NCI-H446 (cell line): ENCODE measurements at regions not wholly inside any gene's neighbourhood (a gene's known extent, or its start where the extent isn't known, plus 50 kb on each side); places are given as distances from the start of the nearest gene placed in this dataset.
A peak's percentile ranks its signal among the peaks of the same experiment; 100 is the strongest.
"Not testable (repeated sequence)": the region's sequence is repeated elsewhere in the genome, so short reads cannot be mapped to it uniquely, and the experiment has no call there.

Experiments
- DNase-seq, 2 experiments: peaks; one replicate each; lab custom pipeline; 2025; lab: John Stamatoyannopoulos, UW

DNA sequence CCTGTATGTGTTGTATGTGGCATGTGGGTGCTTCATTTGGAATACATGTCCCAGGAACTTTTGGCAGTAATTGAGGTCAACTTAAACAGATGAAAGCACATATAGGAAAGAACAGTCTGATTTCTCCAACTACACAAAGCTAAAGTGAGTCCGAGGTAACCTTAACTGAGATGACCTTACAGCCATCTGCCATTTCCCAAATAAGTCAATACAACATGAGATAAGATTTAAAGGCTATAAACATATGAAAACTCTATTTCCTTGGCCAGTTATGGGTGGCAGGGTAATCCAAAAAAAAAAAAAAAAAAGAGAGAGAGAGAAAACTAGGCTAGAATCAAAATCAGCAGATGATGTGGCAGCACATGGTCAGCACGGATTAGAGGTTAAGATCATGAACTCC, 1068.3 kb downstream of the KHDRBS2 start:
- no peak for DNase-seq

GRCh38 chr6:61210549-61210948, 1075.5 kb downstream of the KHDRBS2 start:
- no peak for DNase-seq

DNA sequence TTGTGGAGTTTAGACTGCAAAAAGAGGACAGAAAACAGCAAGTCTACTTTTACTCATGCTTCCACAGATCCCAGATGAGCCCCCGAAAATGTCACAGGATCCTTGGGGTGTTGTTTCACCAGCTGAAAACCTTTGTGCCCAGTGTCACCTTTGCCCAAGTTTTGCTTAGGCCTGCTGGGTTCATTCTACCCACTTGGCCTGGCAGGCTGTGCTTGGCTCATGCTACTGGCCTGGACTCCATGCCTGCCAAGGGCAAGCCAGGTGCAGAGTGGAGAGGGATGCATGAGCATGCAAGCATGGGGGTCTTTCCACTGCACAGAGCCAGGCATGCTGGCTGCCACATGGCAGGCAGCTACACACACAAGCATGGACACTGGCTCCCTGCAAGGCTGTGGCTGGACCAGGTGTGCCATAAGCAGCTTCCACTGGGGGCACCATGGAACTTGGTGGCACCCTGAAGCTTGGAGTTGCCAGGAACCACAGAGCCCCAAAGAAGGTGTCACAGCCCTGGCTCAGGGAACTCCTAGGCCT, 1082.0 kb downstream of the KHDRBS2 start:
- no peak for DNase-seq

DNA sequence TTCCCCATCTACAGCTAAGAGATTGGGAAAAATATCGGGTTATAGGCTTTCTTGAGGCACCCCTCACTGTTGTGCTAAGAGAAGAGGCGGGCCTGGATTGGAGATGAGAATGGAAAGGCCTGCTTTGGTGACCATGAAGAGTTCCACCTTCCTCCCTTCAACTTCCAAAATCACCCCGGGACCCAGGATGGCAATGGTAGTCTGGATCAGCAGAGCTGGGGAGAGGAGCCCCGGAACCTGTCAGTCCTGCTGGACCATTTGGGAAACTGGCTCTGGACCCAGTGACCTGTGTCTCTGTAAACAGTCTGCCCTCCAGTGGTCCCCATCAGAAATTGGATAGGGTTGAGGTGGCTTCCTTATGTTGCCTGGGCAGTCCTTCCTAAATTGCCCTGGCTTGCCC, 1085.6 kb downstream of the KHDRBS2 start:
- no peak for DNase-seq

DNA sequence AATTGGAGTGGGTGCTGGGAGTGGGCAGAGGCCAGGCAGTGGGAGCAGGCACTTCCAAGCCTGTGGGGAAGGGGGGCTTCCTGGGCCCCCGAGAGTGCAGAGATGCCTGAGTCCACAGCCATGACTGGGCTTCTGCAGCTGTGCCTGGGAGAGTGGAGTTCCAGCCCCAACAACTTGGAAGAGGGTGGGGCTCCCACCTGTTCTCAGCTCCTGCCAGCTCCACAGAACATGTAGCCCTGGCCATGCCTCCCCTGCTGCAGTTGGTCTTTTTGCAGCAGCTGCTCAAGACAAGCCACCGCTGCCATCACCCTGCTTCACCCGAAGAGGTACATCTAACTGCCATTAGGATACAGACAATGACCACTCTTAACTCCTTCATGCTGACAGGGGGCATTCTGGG, 1092.3 kb downstream of the KHDRBS2 start:
- DNase-seq, result no peak

DNA sequence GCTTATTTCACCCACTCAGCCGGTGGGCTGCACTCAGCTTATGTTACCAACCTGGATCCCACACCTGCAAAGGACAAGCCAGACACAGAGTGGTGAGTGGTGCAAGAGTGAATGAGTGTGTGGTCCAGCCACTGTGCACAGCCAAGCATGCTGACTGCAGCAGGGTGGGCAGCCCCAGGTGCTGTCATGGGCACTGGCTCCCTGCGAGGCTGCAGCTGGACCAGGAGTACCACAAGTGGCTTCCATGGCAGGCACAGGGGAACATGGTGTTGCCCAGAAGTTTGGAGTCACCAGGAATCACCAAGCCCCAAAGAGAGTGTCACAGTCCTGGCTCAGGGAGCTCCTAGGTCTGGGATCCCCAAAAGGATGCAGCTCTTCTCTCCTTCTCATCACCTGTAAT, 1093.4 kb downstream of the KHDRBS2 start:
- no peak for DNase-seq

GRCh38 chr6:61168878-61169277, 1117.1 kb downstream of the KHDRBS2 start:
- no peak for DNase-seq

DNA sequence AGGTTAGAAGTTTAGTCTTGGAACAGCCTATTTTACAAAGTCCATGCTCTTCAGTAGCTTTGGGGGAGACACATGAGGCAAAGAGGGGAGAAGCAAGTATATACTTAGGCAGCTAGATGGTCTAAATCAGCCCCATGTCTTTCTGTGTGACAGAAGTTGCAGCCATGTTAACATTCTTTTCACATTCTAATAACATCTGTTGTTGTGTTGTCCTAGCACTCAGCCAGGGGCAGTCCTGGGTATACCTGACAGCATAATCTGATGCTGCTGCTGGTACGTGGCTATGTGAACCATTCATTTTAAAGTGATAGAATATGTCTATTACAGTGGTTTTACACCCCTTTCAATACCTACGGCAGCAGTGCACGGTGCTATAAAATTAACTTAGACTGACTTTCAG, 1137.0 kb downstream of the KHDRBS2 start:
- not testable (repeated sequence) for DNase-seq

GRCh38 chr6:61142261-61142660, 1143.8 kb downstream of the KHDRBS2 start:
- DNase-seq, result not testable (repeated sequence)

GRCh38 chr6:61134028-61134427, 1152.0 kb downstream of the KHDRBS2 start:
- DNase-seq, result no peak

DNA sequence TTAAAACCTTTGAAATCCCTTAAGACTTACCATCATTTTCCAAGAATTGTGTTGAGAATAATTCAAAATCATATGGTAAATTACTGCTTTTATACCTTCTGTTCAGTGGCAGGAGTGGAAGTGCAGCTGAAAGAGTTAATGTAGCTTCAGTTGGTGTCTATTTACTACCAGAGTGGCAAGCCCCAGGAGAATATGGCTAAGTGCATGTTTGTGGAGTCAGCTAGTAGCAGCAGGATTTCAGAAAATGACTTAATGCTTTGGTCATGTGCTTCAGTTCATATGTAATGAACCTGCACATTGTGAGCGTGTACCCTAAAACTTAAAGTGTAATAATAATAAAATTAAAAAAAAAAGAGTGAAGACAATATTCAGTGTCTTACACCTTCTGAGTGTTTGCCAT, 1171.8 kb downstream of the KHDRBS2 start:
- not testable (repeated sequence) for DNase-seq

DNA sequence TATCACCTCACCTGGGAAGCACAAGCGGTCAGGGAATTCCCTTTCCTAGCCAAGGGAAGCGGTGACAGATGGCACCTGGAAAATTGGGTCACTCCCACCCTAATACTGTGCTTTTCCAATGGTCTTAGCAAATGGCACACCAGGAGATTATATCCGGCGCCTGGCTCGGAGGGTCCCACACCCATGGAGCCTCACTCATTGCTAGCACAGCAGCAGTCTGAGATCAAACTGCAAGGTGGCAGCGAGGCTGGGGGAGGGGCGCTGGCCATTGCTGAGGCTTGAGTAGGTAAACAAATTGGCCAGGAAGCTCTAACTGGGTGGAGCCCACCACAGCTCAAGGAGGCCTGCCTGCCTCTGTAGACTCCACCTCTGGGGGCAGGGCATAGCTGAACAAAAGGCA, 1178.1 kb downstream of the KHDRBS2 start:
- DNase-seq, result not testable (repeated sequence)

DNA sequence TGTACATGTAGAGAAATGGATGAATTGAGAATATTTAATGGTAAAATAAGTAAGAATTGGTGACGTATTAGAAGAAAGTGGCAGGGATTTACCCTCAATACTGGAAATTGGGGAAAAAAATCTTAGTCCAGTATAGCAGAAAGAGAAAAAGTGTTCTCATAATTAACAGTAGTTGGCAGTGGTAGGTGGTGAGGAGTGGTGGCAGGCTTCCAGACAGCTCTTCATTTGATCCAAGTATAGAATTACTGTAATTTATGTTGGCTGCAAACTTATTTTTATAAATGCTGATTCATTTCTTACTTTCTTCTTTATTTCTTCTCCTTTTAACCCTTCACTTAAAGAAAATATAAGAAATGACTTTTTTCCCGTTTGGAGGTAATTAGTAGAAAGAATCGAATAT, 1182.4 kb downstream of the KHDRBS2 start:
- DNase-seq, result peak in 1 of 2 experiments; percentile 2

DNA sequence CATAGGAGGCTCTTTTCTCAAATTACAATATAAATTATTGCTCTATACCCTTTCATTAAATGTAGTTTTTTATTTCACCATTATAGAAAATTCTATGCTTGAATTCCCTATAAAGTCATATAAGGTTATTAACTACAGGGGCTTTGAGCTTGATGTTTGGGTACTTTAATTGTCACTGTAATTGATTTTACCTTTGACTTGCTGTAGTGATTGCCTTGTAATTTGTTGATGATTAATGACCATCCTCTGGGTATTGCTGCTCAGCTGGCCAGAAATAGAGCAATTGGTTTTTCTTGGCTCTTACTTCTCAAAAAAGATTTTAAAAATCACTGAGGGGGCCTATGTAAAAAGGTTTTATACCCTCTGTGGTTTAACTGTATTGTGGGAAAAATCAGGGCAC, 1186.0 kb downstream of the KHDRBS2 start:
- no peak for DNase-seq

DNA sequence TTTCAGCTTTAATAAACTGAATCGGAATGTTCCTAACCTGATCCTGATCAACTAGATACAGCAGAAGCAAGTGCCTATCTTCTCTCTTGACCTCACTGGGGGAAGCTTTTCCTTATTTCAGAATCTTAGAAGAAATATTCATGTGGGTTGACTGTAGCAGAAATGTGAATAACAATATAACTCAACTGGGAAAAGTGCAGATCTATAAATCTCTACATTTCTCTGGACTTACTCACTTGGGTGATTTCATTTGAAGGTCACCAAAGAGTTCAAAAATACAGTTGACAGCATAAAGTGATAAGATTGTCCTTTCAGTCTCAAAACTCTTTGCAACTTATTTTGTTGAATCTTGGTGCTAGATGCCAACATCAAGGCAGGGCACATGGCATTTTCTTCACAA, 1186.5 kb downstream of the KHDRBS2 start:
- DNase-seq, result not testable (repeated sequence)

GRCh38 chr6:61087986-61088385, 1198.0 kb downstream of the KHDRBS2 start:
- DNase-seq, result not testable (repeated sequence)

DNA sequence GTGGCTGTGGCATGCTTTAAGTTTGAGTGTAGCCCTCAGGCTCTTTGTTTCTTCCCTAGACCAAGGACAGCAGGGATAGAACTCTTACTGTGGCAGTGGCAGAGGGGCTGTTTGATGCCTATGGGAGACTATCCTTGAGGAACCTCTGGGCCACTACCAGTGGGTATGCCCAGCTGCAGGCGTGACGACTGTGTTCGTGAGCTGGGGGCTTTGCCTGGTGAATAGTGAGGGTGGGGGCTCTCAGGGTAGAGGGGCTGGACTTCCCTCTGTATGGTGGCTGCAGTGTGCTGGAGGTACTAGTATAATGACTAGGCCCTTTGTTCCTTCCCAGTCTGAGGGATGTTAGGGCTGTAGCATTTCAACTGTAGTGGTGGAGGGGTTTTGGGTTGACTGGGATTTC, 1242.0 kb downstream of the KHDRBS2 start:
- DNase-seq, result no peak
